Central memory CD8-positive, alpha-beta T cell (primary cell): ENCODE measurements at regions not wholly inside any gene's neighbourhood (a gene's known extent, or its start where the extent isn't known, plus 50 kb on each side); places are given as distances from the start of the nearest gene placed in this dataset.
"Not testable (repeated sequence)": the region's sequence is repeated elsewhere in the genome, so short reads cannot be mapped to it uniquely, and the experiment has no call there.

Source experiments
- ATAC-seq: fragments of 150-1000 bp; cut with Tn5 transposase; replicated peaks from 2 replicates; pipeline ENCODE4 v1.10.0; 2022; ENCODE audit warnings: mild to moderate bottlenecking, moderate FRiP score, moderate number of reproducible peaks; ENCODE audit not compliant: poor library complexity, severe bottlenecking; ENCODE audit errors: extremely low read depth
- DNase-seq, 2 donors: peaks; one replicate each; pipeline ENCODE4 v3.0.0; 2021; ENCODE audit warnings: low spot score in 2 of 2
- H3K27ac Mint-ChIP-seq: one replicate; pipeline ENCODE4 v1.8.0; 2022; ENCODE audit warnings: low read depth, mild to moderate bottlenecking, moderate library complexity, mixed read lengths
- H3K27me3 Mint-ChIP-seq: one replicate; pipeline ENCODE4 v1.8.0; 2022; ENCODE audit warnings: mixed read lengths
- H3K36me3 Mint-ChIP-seq: one replicate; pipeline ENCODE4 v1.8.0; 2022; ENCODE audit warnings: mild to moderate bottlenecking, moderate library complexity, mixed read lengths; ENCODE audit not compliant: insufficient read depth
- H3K4me1 Mint-ChIP-seq: one replicate; pipeline ENCODE4 v1.8.0; 2022; ENCODE audit warnings: mixed read lengths
- H3K4me3 Mint-ChIP-seq: one replicate; pipeline ENCODE4 v1.8.0; 2022; ENCODE audit warnings: mild to moderate bottlenecking, moderate library complexity, mixed read lengths
- H3K9me3 Mint-ChIP-seq: one replicate; pipeline ENCODE4 v1.8.0; 2022; ENCODE audit warnings: mixed read lengths

DNA sequence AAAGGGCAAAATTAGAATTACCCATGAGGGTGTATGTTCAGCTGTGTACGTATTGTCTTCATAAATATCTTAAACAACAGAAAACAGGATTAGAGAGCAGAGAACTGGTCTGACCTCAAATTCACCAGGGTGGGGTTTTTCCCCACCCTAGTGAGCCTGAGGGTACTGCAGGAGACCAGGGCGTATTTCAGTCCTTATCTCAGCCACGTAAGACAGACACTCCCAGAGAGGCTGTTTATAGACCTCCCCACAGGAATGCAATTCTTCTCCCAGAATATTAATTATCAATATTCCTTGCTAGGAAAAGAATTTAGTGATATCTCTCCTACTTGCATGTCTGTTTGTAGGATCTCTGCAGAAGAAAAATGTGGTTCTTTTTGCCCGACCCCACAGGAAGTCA, 128.8 kb downstream of the PCDH10 start:
- H3K27ac Mint-ChIP-seq, DNase-seq, H3K27me3 Mint-ChIP-seq, H3K4me3 Mint-ChIP-seq, H3K9me3 Mint-ChIP-seq, H3K4me1 Mint-ChIP-seq, H3K36me3 Mint-ChIP-seq, ATAC-seq: not testable (repeated sequence)

DNA sequence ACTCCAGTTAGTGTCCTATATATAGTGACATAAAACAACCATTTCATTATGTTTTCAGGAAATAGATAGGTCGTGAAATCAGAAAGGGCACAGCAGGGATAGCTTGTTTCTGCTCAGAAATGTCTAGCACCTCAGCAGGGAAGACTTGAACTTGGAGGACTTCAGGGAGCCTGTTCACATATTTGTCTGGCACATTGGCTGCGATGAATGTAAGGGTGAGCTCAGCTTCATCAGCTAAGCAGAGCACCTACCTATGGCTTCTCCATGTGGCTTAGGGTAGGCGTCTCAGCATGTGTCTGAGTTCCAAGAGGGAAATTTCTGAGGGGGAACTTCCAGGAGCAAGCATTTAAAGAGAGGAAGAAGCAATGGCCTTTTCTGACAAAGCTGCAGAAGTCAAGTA, 126.2 kb downstream of the PCDH10 start:
- no peak overlapping the region for H3K27ac Mint-ChIP-seq
- no peak for ATAC-seq
- no peaks in the 10 kb centered on the region for H3K36me3 Mint-ChIP-seq
- no peaks in the 10 kb centered on the region for H3K4me1 Mint-ChIP-seq
- DNase-seq = no peak
- no peaks in the 10 kb centered on the region for H3K27me3 Mint-ChIP-seq
- no peaks in the 10 kb centered on the region for H3K9me3 Mint-ChIP-seq
- H3K4me3 Mint-ChIP-seq = no peak overlapping the region

DNA sequence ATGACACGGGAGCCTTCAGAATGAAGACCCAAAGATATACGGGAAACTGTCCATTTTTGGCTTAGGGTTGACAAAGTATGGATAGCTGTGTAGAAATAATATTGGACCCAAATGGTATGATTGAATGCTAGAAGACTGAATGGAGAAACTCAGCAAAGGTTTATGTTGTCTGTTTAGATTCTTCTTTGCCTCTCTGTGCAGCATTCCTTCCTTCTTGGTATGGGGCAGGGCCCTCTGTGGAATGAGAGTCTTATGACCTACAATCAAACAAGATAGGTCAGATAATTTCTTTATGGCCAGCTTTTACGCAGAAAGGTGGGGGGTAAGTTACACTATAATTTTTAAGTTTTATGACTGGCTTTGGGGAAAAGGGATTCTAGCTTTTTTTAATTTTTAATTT, 124.3 kb downstream of the PCDH10 start:
- no peak overlapping the region for H3K4me3 Mint-ChIP-seq
- no peaks in the 10 kb centered on the region for H3K4me1 Mint-ChIP-seq
- no peaks in the 10 kb centered on the region for H3K27me3 Mint-ChIP-seq
- H3K9me3 Mint-ChIP-seq = no peaks in the 10 kb centered on the region
- DNase-seq = no peak
- ATAC-seq = no peak
- H3K36me3 Mint-ChIP-seq = no peaks in the 10 kb centered on the region
- H3K27ac Mint-ChIP-seq = no peak overlapping the region

DNA sequence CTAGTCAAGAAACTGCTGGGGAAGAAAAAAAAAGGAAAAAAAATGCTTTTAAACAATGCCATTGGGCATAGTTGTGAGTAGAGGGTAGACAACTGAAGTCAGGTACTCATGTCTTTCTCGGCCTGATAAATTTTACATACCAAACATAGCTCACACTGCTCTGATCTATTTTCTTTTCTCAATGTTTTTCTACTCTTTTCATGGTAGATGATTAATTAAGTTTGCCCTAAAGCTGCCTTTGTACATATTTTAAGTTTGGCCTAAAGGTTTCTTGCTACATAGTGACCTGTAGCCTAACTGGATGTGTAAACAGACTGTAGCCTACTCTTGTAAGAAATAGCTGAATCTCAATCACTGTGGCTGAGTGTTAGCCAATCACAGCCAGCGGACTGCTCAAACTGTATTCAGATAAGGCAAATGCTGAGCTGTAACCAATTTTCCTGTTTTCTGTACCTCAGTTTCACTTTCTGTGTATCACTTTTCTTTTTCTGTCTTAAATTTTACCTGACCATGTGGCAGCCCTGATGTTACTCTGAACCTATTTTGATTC, 121.0 kb downstream of the PCDH10 start:
- H3K4me3 Mint-ChIP-seq = no peak overlapping the region
- no peaks in the 10 kb centered on the region for H3K4me1 Mint-ChIP-seq
- H3K9me3 Mint-ChIP-seq = no peaks in the 10 kb centered on the region
- DNase-seq = no peak
- ATAC-seq = no peak
- H3K27ac Mint-ChIP-seq = no peak overlapping the region
- H3K36me3 Mint-ChIP-seq = no peaks in the 10 kb centered on the region
- no peaks in the 10 kb centered on the region for H3K27me3 Mint-ChIP-seq

DNA sequence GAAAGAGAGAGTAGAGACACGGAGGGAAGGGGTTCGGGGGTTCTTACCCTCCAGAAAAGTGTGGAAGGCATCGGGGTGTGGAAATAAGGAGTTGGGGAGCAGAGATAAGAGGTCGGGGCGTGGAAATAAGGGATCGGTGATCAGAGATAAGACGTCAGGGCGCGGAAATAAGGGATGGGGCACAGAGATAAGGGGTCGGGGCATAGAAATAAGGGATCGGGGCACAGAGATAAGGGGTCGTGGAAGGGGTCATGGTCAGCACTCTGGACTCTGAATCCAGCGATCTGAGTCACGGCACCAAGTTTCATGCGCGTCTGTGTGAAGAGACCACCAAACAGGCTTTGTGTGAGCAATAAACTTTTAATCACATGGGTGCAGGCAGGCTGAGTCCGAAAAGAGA, 119.1 kb downstream of the PCDH10 start:
- no peaks in the 10 kb centered on the region for H3K4me1 Mint-ChIP-seq
- H3K27me3 Mint-ChIP-seq = no peaks in the 10 kb centered on the region
- H3K9me3 Mint-ChIP-seq = no peaks in the 10 kb centered on the region
- no peak overlapping the region for H3K4me3 Mint-ChIP-seq
- no peaks in the 10 kb centered on the region for H3K36me3 Mint-ChIP-seq
- DNase-seq = no peak
- ATAC-seq = no peak
- H3K27ac Mint-ChIP-seq = no peak overlapping the region

DNA sequence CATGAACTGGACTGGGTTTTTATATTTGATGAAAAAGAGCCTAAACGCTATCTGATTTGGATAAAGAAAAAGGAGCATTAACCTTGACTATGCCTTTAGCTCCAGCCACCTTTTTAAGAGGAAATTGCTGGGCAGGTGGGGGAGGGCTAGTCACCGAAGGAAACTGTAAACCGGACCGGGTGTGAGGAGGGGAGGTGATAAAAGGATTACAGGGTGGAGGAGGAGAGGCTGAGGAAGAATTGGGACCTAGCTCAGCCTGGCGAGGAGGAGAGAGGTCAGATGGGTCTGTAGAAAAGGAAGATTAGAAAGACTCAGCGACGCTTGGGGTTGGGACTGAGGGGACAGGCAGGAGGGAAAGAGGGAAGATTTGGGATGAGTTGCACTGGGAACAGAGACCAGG, 118.4 kb downstream of the PCDH10 start:
- H3K27me3 Mint-ChIP-seq, H3K9me3 Mint-ChIP-seq, DNase-seq, ATAC-seq, H3K36me3 Mint-ChIP-seq, H3K4me3 Mint-ChIP-seq, H3K27ac Mint-ChIP-seq, H3K4me1 Mint-ChIP-seq: not testable (repeated sequence)

DNA sequence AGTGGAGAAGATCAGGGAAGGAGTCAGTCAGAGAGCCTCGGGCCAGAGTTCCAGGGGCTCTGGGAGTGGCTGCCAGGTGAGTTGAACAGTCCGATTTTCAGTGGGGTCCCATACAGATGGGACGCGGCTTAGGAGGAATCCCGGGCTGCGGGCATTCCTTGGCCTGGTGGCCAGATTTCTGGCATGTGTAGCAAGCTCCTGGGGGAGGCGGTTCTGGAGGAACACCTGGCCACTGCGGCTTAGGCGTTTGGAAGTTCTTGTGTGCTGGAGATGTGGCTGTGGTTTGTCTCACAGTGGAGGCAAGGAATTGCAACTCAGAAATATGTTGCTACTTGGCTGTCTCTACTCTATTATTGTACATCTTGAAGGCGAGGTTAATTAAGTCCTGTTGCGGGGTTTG, 117.9 kb downstream of the PCDH10 start:
- ATAC-seq = not testable (repeated sequence)

DNA sequence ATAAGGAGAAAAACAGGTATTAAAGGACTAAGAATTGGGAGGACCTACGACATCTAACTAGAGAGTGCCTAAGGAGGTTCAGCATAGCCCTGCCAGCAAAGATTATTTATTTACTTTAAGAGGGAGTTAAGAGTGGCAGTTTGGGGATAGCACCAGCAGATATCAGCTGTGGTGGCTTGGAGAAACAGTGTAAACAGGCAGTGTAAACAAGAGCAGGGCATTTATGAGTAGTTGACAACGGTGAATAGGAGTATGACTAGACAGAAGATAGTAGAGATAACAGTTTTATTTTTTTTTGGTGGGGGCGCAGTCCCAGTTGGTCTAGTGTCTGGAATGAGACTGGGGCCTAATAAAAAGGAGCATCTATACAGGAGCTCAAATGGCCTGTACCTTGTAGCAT, 115.2 kb downstream of the PCDH10 start:
- not testable (repeated sequence) for H3K27me3 Mint-ChIP-seq, H3K4me1 Mint-ChIP-seq, ATAC-seq, H3K27ac Mint-ChIP-seq, H3K4me3 Mint-ChIP-seq, H3K9me3 Mint-ChIP-seq, DNase-seq, H3K36me3 Mint-ChIP-seq

More for the DNA sequence above, 117.9 kb downstream of the PCDH10 start:
- H3K4me3 Mint-ChIP-seq, H3K36me3 Mint-ChIP-seq, H3K27ac Mint-ChIP-seq, DNase-seq, H3K27me3 Mint-ChIP-seq, H3K9me3 Mint-ChIP-seq, H3K4me1 Mint-ChIP-seq: not testable (repeated sequence)

DNA sequence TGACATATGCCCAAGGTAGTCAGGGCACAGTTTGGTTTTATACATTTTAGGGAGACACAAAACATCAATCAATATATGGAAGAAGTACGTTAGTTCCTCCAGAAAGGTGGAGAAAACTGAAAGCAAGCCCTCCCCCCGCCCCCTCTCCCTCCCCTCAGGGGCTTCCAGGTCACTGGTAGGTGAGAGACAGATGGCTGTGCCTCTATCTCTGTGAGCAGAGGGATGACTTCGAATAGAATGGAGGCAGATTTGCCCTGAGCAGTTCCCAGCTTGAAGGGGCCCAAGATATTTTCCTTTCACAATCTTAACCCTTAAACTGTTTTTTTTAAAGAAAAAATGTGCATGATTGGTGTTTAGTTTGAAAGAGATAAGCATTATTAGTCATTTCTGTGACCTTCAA, 114.0 kb downstream of the PCDH10 start:
- ATAC-seq (no peak), DNase-seq (no peak)
- no peaks in the 10 kb centered on the region for H3K27me3 Mint-ChIP-seq
- no peaks in the 10 kb centered on the region for H3K9me3 Mint-ChIP-seq
- no peaks in the 10 kb centered on the region for H3K4me1 Mint-ChIP-seq
- no peaks in the 10 kb centered on the region for H3K36me3 Mint-ChIP-seq
- no peak overlapping the region for H3K27ac Mint-ChIP-seq
- H3K4me3 Mint-ChIP-seq = no peak overlapping the region

DNA sequence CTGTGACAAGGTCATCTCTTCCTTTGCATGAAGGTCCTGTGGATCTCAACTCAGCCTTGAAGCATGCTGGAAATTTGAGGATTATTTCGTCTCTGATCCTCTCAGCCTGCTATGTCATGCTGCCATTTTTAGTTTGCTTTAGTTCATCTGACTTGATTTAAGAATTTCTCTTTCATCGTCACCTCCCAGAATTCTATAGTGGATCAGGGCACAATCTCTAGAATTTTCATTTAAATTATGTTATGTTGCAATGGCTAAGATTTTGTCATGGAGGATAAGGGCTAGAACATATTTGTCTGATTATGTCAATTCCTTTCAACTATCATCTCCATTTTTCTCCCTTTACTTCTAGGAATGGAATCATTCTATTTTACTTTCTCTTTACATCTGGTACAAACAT, 98.8 kb downstream of the PCDH10 start:
- no peak overlapping the region for H3K4me3 Mint-ChIP-seq
- H3K4me1 Mint-ChIP-seq = no peaks in the 10 kb centered on the region
- H3K36me3 Mint-ChIP-seq = no peaks in the 10 kb centered on the region

DNA sequence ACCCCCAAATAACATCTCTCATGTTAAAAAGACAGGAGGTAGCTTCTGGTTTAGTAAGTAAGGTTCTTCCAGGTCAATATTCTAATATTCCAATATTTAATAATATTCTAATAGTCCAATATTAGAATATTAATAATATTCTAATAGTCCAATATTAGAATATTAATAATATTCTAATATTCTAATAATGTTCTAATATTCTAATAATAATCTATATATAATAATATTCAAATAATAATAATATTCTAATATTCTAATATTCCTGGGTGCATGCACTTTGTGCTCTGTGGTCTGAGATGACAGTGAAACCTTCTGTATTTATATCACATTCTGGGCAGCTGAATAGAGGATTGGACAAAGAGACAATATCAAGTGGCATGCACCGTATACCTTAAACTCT, 96.1 kb downstream of the PCDH10 start:
- Mint-ChIP-seq H3K4me3 (no peak overlapping the region), H3K9me3 (peaks cover 12% of the 10 kb centered on the region), H3K36me3 (no peaks in the 10 kb centered on the region), H3K27me3 (no peaks in the 10 kb centered on the region), H3K4me1 (no peaks in the 10 kb centered on the region), H3K27ac (no peak overlapping the region)
- no peak for ATAC-seq
- DNase-seq = no peak

More for the DNA sequence above, 98.8 kb downstream of the PCDH10 start:
- Mint-ChIP-seq H3K9me3 (peaks cover 18% of the 10 kb centered on the region), H3K27ac (no peak overlapping the region), H3K27me3 (no peaks in the 10 kb centered on the region)
- no peak for ATAC-seq
- no peak for DNase-seq
